Kidney (tissue), 13 donors: ENCODE measurements at regions not wholly inside any gene's neighbourhood (a gene's known extent, or its start where the extent isn't known, plus 50 kb on each side); places are given as distances from the start of the nearest gene placed in this dataset.

Experiments used
- DNase-seq, 5 donors: peaks; one replicate each; pipeline ENCODE4 v3.0.0-alpha.2; 2013 to 2020
- FAIRE-seq: peaks from 2 replicates; lab custom pipeline; 2012; peaks lifted over from hg19 to GRCh38; lab: Jason Lieb, UNC
- H3K27ac ChIP-seq, 2 donors: one replicate each; pipeline ENCODE4 v1.7.0; 2013; ENCODE audit warnings: low read depth in 2 of 2, low read length in 2 of 2, inconsistent platforms in 1 of 2
- H3K27me3 ChIP-seq: one replicate; pipeline ENCODE4 v1.7.1; 2013; ENCODE audit warnings: low read length, inconsistent platforms; ENCODE audit not compliant: control insufficient read depth, insufficient read depth
- H3K36me3 ChIP-seq, 3 donors: one replicate each; pipeline versions ENCODE4 v1.7.0 to v1.7.1; 2013; ENCODE audit warnings: low read length in 3 of 3, control low read depth in 1 of 3, inconsistent platforms in 1 of 3; ENCODE audit not compliant: insufficient read depth in 3 of 3, control insufficient read depth in 2 of 3
- H3K4me1 ChIP-seq, 3 donors: one replicate each; pipeline versions ENCODE4 v1.7.0 to v1.7.1; 2013; ENCODE audit warnings: low read length in 3 of 3, inconsistent platforms in 1 of 3, low read depth in 1 of 3; ENCODE audit not compliant: control insufficient read depth in 2 of 3, insufficient read depth in 2 of 3
- H3K4me3 ChIP-seq, 3 donors: one replicate each; pipeline versions ENCODE4 v1.7.0 to v1.8.1; 2013; ENCODE audit warnings: low read length in 3 of 3, control low read depth in 1 of 3, inconsistent platforms in 1 of 3
- H3K9ac ChIP-seq, 3 donors: one replicate each; pipeline versions ENCODE4 v1.7.0 to v1.7.1; 2013; ENCODE audit warnings: low read length in 3 of 3, control low read depth in 1 of 3, inconsistent platforms in 1 of 3
- H3K9me3 ChIP-seq, 3 donors: one replicate each; pipeline versions ENCODE4 v1.7.0 to v1.7.1; 2013; ENCODE audit warnings: low read length in 3 of 3, control low read depth in 1 of 3, inconsistent platforms in 1 of 3; ENCODE audit not compliant: control insufficient read depth in 2 of 3, insufficient read depth in 1 of 3
- intact Hi-C: fragments of 100-400 bp; cut with DNase I; formaldehyde crosslinking; loops from one replicate; pipeline ENCODE4 v1.11.1; 2022
- TF ChIP-seq, protein P1 (sequence below): IDR thresholded peaks from 3 replicates; pipeline ENCODE4 v1.5.1; 2012; ENCODE audit warnings: mild to moderate bottlenecking, moderate library complexity, borderline replicate concordance; ENCODE audit not compliant: insufficient read depth; ENCODE audit errors: extremely low read depth
- donor health status: control.
- donor health status: control.
- donor health status: control.
- donor health status: control.
- donor health status: control.
- donor health status: DM: yes; HTN: yes; CAD: no.
- donor health status: Normal renal cell carcinoma (clear cell type).

DNA sequence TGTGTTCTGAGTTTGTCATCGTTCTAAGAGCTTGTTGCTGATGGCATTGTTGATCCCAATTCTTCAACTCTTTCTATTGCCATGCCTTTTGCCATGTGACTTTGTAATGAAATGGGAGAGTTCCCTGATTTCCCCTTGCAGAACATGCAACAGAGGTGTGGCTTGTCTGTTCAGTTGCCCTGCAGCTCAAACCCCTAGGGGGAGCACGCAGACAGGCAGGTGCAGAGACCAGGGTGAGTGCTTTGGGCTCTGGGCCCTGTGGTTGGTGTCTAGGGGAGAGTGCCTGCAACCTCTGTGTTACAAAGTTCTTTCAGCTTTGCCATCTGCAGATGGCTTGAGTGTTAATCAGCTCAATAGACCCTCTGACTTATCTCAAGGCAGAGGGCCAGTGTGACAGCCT lies 332.7 kb downstream of the MID1IP1 start:
- no peak overlapping the region for H3K9ac ChIP-seq
- H3K4me3 ChIP-seq = no peak overlapping the region
- H3K27ac ChIP-seq = no peak overlapping the region
- TF ChIP-seq, protein P1, sequence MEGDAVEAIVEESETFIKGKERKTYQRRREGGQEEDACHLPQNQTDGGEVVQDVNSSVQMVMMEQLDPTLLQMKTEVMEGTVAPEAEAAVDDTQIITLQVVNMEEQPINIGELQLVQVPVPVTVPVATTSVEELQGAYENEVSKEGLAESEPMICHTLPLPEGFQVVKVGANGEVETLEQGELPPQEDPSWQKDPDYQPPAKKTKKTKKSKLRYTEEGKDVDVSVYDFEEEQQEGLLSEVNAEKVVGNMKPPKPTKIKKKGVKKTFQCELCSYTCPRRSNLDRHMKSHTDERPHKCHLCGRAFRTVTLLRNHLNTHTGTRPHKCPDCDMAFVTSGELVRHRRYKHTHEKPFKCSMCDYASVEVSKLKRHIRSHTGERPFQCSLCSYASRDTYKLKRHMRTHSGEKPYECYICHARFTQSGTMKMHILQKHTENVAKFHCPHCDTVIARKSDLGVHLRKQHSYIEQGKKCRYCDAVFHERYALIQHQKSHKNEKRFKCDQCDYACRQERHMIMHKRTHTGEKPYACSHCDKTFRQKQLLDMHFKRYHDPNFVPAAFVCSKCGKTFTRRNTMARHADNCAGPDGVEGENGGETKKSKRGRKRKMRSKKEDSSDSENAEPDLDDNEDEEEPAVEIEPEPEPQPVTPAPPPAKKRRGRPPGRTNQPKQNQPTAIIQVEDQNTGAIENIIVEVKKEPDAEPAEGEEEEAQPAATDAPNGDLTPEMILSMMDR = peak; percentile 23
- intact Hi-C loops = no loop called here
- no peaks in the 10 kb centered on the region for H3K4me1 ChIP-seq
- DNase-seq (no peak), FAIRE-seq (no peak)
- no peaks in the 10 kb centered on the region for H3K36me3 ChIP-seq
- no peaks in the 10 kb centered on the region for H3K27me3 ChIP-seq
- H3K9me3 ChIP-seq = no peaks in the 10 kb centered on the region

DNA sequence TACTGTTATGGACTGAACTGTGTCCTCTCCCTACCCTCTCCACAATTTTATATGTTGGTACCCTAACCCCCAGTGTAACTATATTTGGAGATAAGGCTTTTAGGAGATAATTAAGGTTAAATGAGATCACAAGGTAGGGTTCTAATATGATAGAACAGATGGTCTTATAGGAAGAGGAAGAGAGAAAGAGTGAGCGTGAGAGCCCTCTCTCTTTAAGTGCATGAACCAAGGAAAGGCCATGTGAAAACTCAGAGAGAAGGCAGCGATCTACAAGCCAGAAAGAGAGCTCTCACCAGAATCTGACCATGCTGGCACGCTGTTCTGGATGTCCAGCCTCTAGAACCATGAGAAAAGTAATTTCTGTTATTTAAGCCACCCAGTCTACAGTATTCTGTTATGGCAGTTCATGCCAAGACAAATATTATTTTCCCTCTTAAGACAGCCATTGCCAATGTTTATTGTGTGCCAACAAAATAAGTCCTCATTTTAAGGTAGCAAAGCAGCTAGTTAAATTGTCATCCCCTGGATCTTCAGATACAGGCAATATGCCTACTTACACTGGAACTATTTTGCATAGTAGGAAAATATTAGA lies 336.2 kb downstream of the MID1IP1 start:
- Histone ChIP-seq H3K36me3 (no peaks in the 10 kb centered on the region), H3K4me3 (no peak overlapping the region), H3K9me3 (no peaks in the 10 kb centered on the region), H3K4me1 (no peaks in the 10 kb centered on the region), H3K27me3 (no peaks in the 10 kb centered on the region), H3K9ac (no peak overlapping the region), H3K27ac (no peak overlapping the region)
- DNase-seq = no peak
- no peak for FAIRE-seq
- TF ChIP-seq, protein P1 = no peak
- intact Hi-C loops = no loop called here

DNA sequence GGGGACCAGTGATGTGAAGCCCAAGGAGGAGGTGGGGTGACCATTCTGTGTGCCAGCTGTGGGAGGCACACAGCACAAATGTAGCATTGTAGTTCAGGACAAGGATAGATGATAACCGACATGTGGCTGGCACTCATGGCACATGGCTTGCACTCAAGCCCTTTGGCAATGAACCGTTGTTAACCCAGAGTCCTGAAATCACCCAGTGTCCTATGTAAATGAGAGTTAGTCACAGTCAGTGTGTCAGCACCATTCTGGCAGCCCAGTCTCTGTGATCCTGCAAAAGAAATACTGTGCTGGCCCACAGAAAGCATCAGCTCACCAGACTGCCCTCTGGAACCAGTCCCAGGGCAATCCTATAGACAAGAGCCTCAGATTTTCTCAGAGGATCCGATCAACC lies 339.3 kb downstream of the MID1IP1 start:
- intact Hi-C loops = no loop called here
- no peak for FAIRE-seq
- no peaks in the 10 kb centered on the region for H3K9me3 ChIP-seq
- H3K4me3 ChIP-seq = no peak overlapping the region
- TF ChIP-seq, protein P1 = no peak
- H3K36me3 ChIP-seq = no peaks in the 10 kb centered on the region
- H3K4me1 ChIP-seq = no peaks in the 10 kb centered on the region
- no peak overlapping the region for H3K9ac ChIP-seq
- H3K27ac ChIP-seq = no peak overlapping the region
- DNase-seq = no peak
- H3K27me3 ChIP-seq = peaks cover 2% of the 10 kb centered on the region

DNA sequence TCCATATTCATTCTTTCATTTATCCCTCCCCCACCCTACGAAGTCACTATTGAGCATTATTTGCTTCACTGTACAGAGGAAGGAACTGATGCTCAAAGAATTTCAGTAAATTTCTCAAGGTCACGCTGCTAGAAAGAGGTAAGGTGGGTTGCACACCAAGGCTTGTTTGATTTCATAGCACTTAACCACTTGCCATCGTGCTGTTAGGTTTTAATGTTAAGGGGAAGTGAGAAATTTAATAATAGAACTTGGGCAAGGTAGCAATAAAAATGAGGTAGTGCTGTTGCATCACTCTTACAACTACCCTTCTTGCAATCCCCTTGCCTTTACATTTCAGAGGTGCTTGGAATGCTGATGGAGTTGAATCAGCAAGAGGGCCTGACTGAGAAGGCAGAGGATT lies 343.1 kb downstream of the MID1IP1 start:
- no peaks in the 10 kb centered on the region for H3K9me3 ChIP-seq
- H3K36me3 ChIP-seq = no peaks in the 10 kb centered on the region
- intact Hi-C loops = no loop called here
- peaks cover 5% of the 10 kb centered on the region for H3K27me3 ChIP-seq
- no peak overlapping the region for H3K9ac ChIP-seq
- no peak for FAIRE-seq
- DNase-seq = no peak
- no peak overlapping the region for H3K4me3 ChIP-seq
- no peak overlapping the region for H3K27ac ChIP-seq
- peaks cover 0 to 3% (median 0%) of the 10 kb centered on the region in 3 donors for H3K4me1 ChIP-seq
- TF ChIP-seq, protein P1 = no peak
